Ishikawa (cell line): ENCODE measurements at regions not wholly inside any gene's neighbourhood (a gene's known extent, or its start where the extent isn't known, plus 50 kb on each side); places are given as distances from the start of the nearest gene placed in this dataset.

Experiments
- CEBPB ChIP-seq: IDR thresholded peaks from 2 replicates; pipeline ENCODE4 v1.6.1; 2012
- CREB1 ChIP-seq: IDR thresholded peaks from 2 replicates; pipeline ENCODE4 v1.6.1; 2012; ENCODE audit warnings: low read depth
- EGR1 ChIP-seq: IDR thresholded peaks from 2 replicates; pipeline ENCODE4 v1.6.1; 2012
- EP300 ChIP-seq: IDR thresholded peaks from 2 replicates; pipeline ENCODE4 v1.6.1; 2012; ENCODE audit warnings: borderline replicate concordance
- FOXM1 ChIP-seq: IDR thresholded peaks from 2 replicates; pipeline ENCODE4 v1.6.1; 2012; ENCODE audit warnings: low read depth, borderline replicate concordance
- MAX ChIP-seq: IDR thresholded peaks from 2 replicates; pipeline ENCODE4 v1.6.1; 2012
- NFIC ChIP-seq: IDR thresholded peaks from 2 replicates; pipeline ENCODE4 v1.6.1; 2012
- RAD21 ChIP-seq: IDR thresholded peaks from 2 replicates; pipeline ENCODE4 v1.6.1; 2012; ENCODE audit warnings: low read depth
- REST ChIP-seq: IDR thresholded peaks from 2 replicates; pipeline ENCODE4 v1.6.1; 2012; ENCODE audit warnings: low read depth, mild to moderate bottlenecking
- TAF1 ChIP-seq: IDR thresholded peaks from 2 replicates; pipeline ENCODE4 v1.6.1; 2012; ENCODE audit warnings: low read depth, mild to moderate bottlenecking
- TCF12 ChIP-seq: IDR thresholded peaks from 2 replicates; pipeline ENCODE4 v1.6.1; 2012; ENCODE audit warnings: low read depth
- TEAD4 ChIP-seq: IDR thresholded peaks from 2 replicates; pipeline ENCODE4 v1.6.1; 2012
- USF1 ChIP-seq: IDR thresholded peaks from 2 replicates; pipeline ENCODE4 v1.6.1; 2012
- YY1 ChIP-seq: IDR thresholded peaks from 2 replicates; pipeline ENCODE4 v1.6.1; 2012; ENCODE audit warnings: low read depth
- ZBTB7A ChIP-seq: IDR thresholded peaks from 2 replicates; pipeline ENCODE4 v1.6.1; 2012; ENCODE audit warnings: low read depth

- TF ChIP-seq ZBTB7A (no peak), EP300 (no peak), CREB1 (no peak), MAX (no peak), YY1 (no peak), NFIC (no peak), TCF12 (no peak), TEAD4 (no peak), USF1 (no peak), CEBPB (no peak), REST (no peak), RAD21 (no peak), FOXM1 (no peak), TAF1 (no peak)
Measured at GRCh38 chr6:23409531-23409930, 716.5 kb upstream of the NRSN1 start.

- TF ChIP-seq CREB1 (no peak), TAF1 (no peak), REST (no peak), RAD21 (no peak), NFIC (no peak), FOXM1 (no peak), CEBPB (no peak), ZBTB7A (no peak), TEAD4 (no peak), TCF12 (no peak), EP300 (no peak), USF1 (no peak), EGR1 (no peak), MAX (no peak), YY1 (no peak)
Measured at GRCh38 chr6:23410439-23410838, 715.6 kb upstream of the NRSN1 start.

GRCh38 chr6:23412770-23413169 is 713.2 kb upstream of the NRSN1 start:
- TF ChIP-seq RAD21 (no peak), EP300 (no peak), TEAD4 (no peak), FOXM1 (no peak), EGR1 (no peak), MAX (no peak)

- TF ChIP-seq CREB1 (no peak), YY1 (no peak), FOXM1 (no peak), TAF1 (no peak), TCF12 (no peak), USF1 (no peak), REST (no peak), ZBTB7A (no peak), EGR1 (no peak), MAX (no peak), TEAD4 (no peak), NFIC (no peak), CEBPB (no peak), EP300 (no peak), RAD21 (no peak)
Measured at GRCh38 chr6:23413327-23414050, 712.5 kb upstream of the NRSN1 start.
